GM21423 (cell line): ENCODE measurements at regions not wholly inside any gene's neighbourhood (a gene's known extent, or its start where the extent isn't known, plus 50 kb on each side); places are given as distances from the start of the nearest gene placed in this dataset.

Experiments used
- ATAC-seq: cut with Tn5 transposase; IDR thresholded peaks from one replicate; pipeline ENCODE4 v1.9.1; 2021; ENCODE audit warnings: mild to moderate bottlenecking, moderate library complexity; ENCODE audit not compliant: unreplicated experiment

GRCh38 chr11:128302425-128303186, 284.8 kb downstream of the ETS1 start:
- ATAC-seq = peak; percentile 86

DNA sequence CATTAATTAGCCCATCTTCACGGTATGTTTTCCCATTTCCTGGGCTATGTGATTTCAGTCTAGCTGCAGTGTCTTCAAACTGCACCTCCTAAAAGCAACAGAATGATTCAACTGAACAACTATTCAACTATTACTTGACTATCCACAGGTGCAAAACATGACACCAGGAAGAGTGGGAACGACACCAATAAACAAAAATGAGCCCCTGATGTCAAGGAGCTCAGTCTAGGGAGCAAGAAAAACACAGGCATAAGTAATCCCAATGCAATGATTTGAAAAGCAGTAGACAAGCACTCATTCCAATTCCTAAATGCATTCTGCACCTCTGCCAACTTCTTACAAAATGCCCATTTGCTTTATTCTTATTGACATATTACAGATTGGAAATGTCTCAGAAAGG, 285.6 kb downstream of the ETS1 start:
- ATAC-seq = no peak

GRCh38 chr11:128300785-128301184, 286.6 kb downstream of the ETS1 start:
- ATAC-seq = no peak

DNA sequence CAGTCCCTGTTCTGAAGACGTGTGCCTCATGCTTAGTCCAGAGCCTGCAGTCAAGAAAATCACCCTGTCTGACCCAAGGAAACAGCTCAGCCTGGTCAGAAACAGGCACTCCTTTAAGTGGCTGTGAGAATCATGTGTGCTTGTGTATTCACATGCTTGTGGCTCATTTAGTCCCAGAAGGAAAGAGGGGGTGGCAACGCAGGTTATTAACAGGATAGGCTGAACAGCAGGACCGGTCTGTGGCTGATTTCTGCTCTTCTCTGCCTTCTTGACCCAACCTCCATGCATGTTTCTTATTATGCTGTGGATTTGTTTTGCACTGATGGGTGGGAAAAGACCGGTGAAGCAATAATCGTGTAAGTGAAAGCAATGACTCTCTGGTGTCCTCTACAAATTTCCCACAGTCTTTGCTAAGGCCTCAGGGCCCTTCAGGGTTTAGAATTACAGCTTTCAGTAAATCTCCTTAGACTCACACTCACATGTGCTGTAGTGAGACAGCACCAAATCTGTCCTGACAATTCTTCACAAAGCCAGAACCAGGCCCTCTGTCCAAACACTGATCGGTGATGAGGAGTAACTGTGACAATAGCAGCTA, 288.1 kb downstream of the ETS1 start:
- peak; percentile 37 for ATAC-seq

DNA sequence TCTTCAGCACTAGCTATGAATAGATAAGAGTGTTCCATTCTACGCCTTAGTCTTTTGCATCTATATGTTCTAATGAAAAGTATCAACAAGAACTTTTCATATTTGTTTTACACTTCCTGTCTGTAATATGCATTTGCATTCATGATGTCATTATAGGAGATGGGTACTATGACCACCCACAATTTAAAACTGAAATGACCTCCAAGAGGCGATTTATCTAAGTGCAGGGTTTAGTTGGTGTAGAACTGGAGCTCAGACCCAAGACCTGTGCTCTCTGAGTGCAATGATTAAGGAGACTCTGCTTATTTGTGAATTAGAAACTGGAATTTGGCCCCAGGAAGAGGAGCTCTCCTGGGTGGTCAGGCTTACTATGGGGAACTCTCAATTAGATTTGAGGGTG, 289.1 kb downstream of the ETS1 start:
- no peak for ATAC-seq

DNA sequence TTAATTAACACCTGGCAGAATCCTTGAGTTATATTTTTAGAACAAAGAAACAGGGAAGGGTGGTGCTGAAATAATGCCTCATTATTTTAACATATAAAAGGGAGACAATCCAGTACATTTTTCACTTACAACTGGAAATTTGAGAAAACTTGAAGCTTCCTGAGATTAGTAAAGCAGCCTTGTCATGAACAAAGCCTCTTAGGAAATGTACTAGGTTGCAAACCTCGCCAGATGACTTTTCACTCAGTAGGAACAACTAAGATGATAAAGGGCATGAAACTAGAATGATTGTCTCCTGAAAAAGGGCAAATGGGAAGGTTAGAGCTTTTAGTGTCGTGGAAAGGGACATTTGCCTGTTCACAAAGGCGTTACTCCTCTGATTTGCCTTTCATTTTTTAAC, 289.6 kb downstream of the ETS1 start:
- ATAC-seq = no peak

DNA sequence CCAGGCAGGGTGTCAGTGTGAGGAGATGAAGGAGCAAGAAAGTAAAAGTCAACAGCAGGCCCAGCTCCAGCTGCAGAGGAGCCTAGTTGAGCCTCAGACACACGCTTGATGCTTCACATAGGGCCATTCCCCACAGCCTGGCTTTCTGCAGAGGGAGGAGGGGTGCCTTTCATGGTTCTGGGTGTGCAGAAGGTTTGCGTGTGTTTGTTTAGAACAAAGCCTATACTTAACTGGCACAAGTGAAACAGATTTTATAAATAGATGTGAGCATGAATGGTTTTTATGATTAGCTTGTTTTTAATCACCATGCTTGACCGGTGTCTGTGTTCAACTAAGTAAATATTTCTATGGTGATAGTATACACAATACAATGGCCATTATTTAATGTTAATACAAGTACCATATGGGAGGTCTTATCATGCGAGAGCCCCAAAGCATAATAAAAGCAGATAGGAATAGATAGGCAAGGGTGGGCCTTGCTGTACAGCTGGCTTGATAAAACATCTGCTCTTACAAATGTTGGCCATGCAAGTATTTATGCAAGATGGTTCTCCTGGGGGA, 290.2 kb downstream of the ETS1 start:
- no peak for ATAC-seq

GRCh38 chr11:128294671-128295050, 292.7 kb downstream of the ETS1 start:
- no peak for ATAC-seq

DNA sequence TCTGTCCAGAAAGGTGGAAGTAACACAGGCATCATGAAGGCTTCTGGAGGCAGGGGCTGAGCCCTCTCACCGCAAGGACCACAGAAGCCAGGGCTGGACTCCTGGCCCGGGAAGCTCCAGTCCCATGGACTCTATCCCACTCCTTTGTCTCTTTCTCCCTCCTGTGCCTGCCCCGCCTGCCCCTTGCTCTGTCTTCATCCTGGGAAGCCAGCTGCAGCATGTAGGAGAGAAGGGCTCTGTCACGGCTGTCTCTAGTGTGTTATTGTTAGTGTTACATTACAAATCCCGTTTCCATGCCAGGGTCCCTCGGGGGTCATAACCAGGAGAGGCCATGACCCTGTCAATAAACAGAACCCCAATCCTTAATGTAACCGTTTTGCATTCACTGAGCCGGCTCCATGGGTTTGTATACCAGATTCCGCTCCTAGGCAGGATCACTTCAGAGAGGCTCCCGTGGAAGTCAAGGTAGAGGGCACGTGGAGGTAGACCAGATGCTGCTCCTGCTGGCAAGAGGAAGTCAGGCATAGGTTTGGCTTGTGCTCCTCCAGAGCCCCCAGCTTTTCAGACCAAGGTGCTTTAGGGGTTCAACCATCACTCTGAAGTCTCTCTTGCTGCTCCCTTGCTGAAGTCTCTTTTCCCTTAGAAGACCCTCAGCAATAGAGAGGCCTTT, 293.2 kb downstream of the ETS1 start:
- no peak for ATAC-seq

- no peak for ATAC-seq
Observed at GRCh38 chr11:128291835-128292234, 295.5 kb downstream of the ETS1 start.

- no peak for ATAC-seq
Observed at GRCh38 chr11:128291007-128291406, 296.4 kb downstream of the ETS1 start.

DNA sequence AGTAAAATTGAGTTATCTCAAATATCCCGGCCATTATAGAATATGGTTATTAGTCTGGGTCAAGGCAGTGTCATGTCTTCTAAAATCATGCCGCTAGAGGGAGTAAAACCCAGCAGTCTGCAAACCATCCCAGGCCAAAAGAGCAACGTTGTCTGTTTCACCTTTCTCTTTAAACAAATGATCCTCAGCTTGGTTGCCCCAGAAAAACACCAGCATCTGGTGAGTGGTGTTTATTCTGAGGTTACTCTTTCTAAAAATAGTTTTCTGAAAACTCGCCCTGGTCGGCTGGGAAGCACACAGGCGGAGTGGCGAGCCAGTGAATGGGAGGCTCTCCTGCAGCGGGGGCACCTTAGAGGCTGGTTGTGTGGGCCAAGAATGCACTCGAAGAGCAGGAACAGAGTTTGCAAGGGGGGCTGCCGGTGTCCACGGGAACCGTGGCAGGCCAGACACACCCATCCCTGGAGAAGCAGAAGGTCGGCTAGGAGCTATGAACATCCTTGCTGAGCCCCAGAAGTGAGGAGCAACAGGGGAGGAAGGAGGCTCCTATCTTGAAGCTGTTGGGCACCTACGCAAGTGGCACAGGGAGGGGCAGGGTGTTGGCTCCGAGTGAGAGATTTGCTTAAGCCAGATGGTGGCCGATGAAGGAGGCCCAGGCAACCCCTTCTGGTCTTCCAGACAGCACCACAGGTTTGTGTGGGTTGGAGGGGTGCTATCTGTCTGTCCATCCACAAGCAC, 297.1 kb downstream of the ETS1 start:
- ATAC-seq = peak; percentile 84

DNA sequence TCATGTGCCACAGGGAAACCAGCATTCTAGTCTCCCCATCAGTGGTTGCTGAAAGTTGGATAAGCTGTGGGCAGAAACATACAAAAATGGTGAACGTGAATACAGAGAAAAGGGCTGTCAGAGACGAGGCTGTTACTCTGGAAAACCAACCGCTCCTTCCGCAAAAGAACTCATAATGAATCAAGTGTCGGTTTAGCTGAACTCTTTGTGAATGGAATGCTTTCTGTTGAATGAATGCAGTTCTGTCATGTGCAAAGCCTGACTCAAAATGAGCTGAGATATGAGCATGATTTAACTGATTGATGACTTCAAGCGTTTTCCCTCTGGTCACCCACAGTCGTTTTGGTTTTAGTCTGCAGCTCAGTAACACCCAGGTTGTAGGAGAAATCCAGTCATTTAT, 298.3 kb downstream of the ETS1 start:
- ATAC-seq = no peak

- ATAC-seq = no peak
Observed at GRCh38 chr11:128288368-128288767, 299.0 kb downstream of the ETS1 start.

- no peak for ATAC-seq
Observed at GRCh38 chr11:128285321-128285720, 302.0 kb downstream of the ETS1 start.

GRCh38 chr11:128284634-128285033, 302.7 kb downstream of the ETS1 start:
- no peak for ATAC-seq

DNA sequence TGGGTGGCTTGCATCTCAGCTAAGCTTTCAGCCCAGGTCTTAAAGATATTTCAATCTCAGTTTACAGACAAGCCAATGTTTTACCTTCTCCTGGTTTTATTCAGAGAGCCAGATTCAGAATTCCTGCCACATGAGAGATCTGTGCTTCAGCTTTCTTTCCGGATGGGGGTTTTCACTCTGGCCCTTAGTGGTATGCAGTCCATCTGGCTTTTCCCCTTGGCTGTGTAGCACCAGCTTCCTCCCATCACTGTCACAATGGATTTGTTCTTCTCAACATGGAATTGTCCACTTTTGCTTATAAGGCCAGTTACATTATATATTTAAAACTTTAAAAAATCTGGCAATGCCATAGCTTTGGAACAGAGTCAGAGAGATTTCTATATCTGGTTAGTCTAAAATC, 303.9 kb downstream of the ETS1 start:
- ATAC-seq = no peak

DNA sequence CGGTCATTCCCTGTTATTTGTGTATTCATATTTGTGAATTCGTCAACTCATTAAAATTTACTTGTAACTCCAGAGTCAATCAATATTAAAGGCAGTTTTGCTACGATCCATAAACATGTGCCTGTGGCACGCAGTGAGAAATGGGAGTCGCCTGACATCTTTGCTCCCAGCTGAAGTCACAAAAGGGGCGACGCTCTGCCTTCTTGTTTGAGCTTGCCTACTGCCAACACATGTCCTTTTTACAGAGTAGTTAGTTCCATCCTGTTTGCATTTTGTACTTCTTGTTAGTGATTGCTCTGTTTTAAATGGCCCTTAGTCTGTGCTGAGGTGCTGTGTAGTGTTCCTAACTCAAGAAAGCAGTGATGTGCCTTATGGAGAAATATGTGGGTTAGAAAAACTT, 305.3 kb downstream of the ETS1 start:
- ATAC-seq = no peak

GRCh38 chr11:128279866-128280265, 307.5 kb downstream of the ETS1 start:
- ATAC-seq = no peak

GRCh38 chr11:128273736-128274135, 313.6 kb downstream of the ETS1 start:
- no peak for ATAC-seq

- ATAC-seq = no peak
Observed at GRCh38 chr11:128271401-128271800, 316.0 kb downstream of the ETS1 start.
